ENCODE measurements at regions not wholly inside any gene's neighbourhood (a gene's known extent, or its start where the extent isn't known, plus 50 kb on each side); places are given as distances from the start of the nearest gene placed in this dataset.

GRCh38 chr16:48479329-48479728, 94.1 kb upstream of the SIAH1 start:
- Histone ChIP-seq H2AFZ (ENCODE audit: control insufficient read depth, low read length) (no peak overlapping the region), H3K79me2 (ENCODE audit: control insufficient read depth, insufficient read depth, low read length) (no peaks in the 10 kb centered on the region), H3K4me3 (ENCODE audit: control insufficient read depth in 2 of 3, extremely low read depth in 1 of 3, insufficient read depth in 2 of 3, low read depth in 1 of 3, low read length in 3 of 3) (no peak overlapping the region), H3K36me3 (ENCODE audit: control insufficient read depth in 2 of 2, extremely low read depth in 1 of 2, insufficient read depth in 2 of 2, low read length in 2 of 2) (no peaks in the 10 kb centered on the region), H3K9me1 (ENCODE audit: control insufficient read depth, extremely low read depth, insufficient read depth, low read length) (no peaks in the 10 kb centered on the region), H3K9ac (ENCODE audit: control insufficient read depth, extremely low read depth, insufficient read depth, low read length) (no peak overlapping the region), H3K4me2 (ENCODE audit: control insufficient read depth, extremely low read depth, insufficient read depth, low read depth, low read length) (no peak overlapping the region), H3K4me1 (ENCODE audit: control insufficient read depth, extremely low read depth, insufficient read depth, low read length) (no peaks in the 10 kb centered on the region), H3K27ac (ENCODE audit: control insufficient read depth, insufficient read depth, low read length) (no peak overlapping the region), H3K9me3 (ENCODE audit: control insufficient read depth, low read depth, low read length) (no peaks in the 10 kb centered on the region), H3K27me3 (ENCODE audit: control insufficient read depth, extremely low read depth, insufficient read depth, low read length) (no peaks in the 10 kb centered on the region), H4K20me1 (ENCODE audit: control insufficient read depth, extremely low read depth, insufficient read depth, low read length) (no peaks in the 10 kb centered on the region)
- TF ChIP-seq EZH2 (IDR thresholded peaks at IDR 0.05; ENCODE audit: low read length) (no peak), CTCF (optimal IDR thresholded peaks at IDR 0.05 in 1 of 3, IDR thresholded peaks at IDR 0.05 in 1 of 3, conservative IDR thresholded peaks at IDR 0.05 in 1 of 3; ENCODE audit: extremely low read depth in 1 of 3, insufficient read depth in 2 of 3, low read length in 3 of 3) (no peak)
- FAIRE-seq (no peak), DNase-seq (ENCODE audit: low read depth, low spot score) (no peak)
- dilution Hi-C loops (cut with MboI; ENCODE audit: extremely low pct_ligation_motif_present, low sequenced_read_pairs) = no loop called here

- no peak for TF ChIP-seq EZH2 (IDR thresholded peaks at IDR 0.05; ENCODE audit: low read length)
- no peak for TF ChIP-seq CTCF (optimal IDR thresholded peaks at IDR 0.05 in 1 of 3, IDR thresholded peaks at IDR 0.05 in 1 of 3, conservative IDR thresholded peaks at IDR 0.05 in 1 of 3; ENCODE audit: extremely low read depth in 1 of 3, insufficient read depth in 2 of 3, low read length in 3 of 3)
- no peaks in the 10 kb centered on the region for H3K9me3 ChIP-seq (ENCODE audit: control insufficient read depth, low read depth, low read length)
- no peaks in the 10 kb centered on the region for H3K79me2 ChIP-seq (ENCODE audit: control insufficient read depth, insufficient read depth, low read length)
- no peak for FAIRE-seq
- no peak overlapping the region for H3K4me2 ChIP-seq (ENCODE audit: control insufficient read depth, extremely low read depth, insufficient read depth, low read depth, low read length)
- no peak overlapping the region for H2AFZ ChIP-seq (ENCODE audit: control insufficient read depth, low read length)
- no peaks in the 10 kb centered on the region for H4K20me1 ChIP-seq (ENCODE audit: control insufficient read depth, extremely low read depth, insufficient read depth, low read length)
- H3K4me3 ChIP-seq (ENCODE audit: control insufficient read depth in 2 of 3, extremely low read depth in 1 of 3, insufficient read depth in 2 of 3, low read depth in 1 of 3, low read length in 3 of 3) = no peak overlapping the region
- H3K9me1 ChIP-seq (ENCODE audit: control insufficient read depth, extremely low read depth, insufficient read depth, low read length) = no peaks in the 10 kb centered on the region
- H3K4me1 ChIP-seq (ENCODE audit: control insufficient read depth, extremely low read depth, insufficient read depth, low read length) = no peaks in the 10 kb centered on the region
- DNase-seq (ENCODE audit: low read depth, low spot score) = no peak
- no peaks in the 10 kb centered on the region for H3K27me3 ChIP-seq (ENCODE audit: control insufficient read depth, extremely low read depth, insufficient read depth, low read length)
- H3K9ac ChIP-seq (ENCODE audit: control insufficient read depth, extremely low read depth, insufficient read depth, low read length) = no peak overlapping the region
- no peak overlapping the region for H3K27ac ChIP-seq (ENCODE audit: control insufficient read depth, insufficient read depth, low read length)
- dilution Hi-C loops (cut with MboI; ENCODE audit: extremely low pct_ligation_motif_present, low sequenced_read_pairs) = no loop called here
- no peaks in the 10 kb centered on the region for H3K36me3 ChIP-seq (ENCODE audit: control insufficient read depth in 2 of 2, extremely low read depth in 1 of 2, insufficient read depth in 2 of 2, low read length in 2 of 2)
Observed at GRCh38 chr16:48478393-48478792, 93.2 kb upstream of the SIAH1 start.

Measured in keratinocyte (primary cell).